ENCODE measurements at regions not wholly inside any gene's neighbourhood (a gene's known extent, or its start where the extent isn't known, plus 50 kb on each side); places are given as distances from the start of the nearest gene placed in this dataset.

DNA sequence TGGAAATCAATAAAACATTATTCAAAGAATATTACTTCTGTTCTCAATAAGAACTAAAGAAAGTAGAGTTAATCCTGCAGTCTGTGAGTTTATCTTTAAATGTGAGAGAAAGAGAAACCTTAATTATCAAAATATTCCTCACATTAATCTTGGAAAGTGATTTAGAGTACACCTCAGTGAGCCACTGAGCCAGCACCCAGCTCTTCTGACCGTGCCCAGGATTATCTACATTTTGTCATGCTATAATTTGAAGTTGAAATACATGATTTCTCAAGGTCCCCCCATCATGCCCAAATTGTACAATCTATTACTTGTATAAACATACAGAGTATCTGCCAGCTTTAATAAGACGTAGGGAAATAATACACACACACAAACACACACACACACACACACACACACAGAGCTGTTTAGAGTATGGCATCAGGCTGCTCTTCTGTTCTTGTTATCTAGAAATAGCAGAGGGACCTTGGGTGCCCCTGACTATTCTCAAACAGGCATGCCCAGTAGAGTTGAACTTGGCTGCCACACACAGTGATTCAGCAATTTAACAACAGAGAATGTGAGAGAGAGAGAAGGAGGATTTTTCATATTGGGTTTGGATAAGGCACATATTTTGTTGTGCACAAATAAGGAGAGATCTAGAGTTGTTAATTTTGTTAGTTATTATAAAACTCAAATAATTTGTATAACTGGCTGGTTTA lies 74.4 kb downstream of the P2RY1 start:
- TF ChIP-seq, protein P1, sequence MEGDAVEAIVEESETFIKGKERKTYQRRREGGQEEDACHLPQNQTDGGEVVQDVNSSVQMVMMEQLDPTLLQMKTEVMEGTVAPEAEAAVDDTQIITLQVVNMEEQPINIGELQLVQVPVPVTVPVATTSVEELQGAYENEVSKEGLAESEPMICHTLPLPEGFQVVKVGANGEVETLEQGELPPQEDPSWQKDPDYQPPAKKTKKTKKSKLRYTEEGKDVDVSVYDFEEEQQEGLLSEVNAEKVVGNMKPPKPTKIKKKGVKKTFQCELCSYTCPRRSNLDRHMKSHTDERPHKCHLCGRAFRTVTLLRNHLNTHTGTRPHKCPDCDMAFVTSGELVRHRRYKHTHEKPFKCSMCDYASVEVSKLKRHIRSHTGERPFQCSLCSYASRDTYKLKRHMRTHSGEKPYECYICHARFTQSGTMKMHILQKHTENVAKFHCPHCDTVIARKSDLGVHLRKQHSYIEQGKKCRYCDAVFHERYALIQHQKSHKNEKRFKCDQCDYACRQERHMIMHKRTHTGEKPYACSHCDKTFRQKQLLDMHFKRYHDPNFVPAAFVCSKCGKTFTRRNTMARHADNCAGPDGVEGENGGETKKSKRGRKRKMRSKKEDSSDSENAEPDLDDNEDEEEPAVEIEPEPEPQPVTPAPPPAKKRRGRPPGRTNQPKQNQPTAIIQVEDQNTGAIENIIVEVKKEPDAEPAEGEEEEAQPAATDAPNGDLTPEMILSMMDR (conservative IDR thresholded peaks at IDR 0.05; ENCODE audit: low read length), result no peak
- no peak for TF ChIP-seq EZH2phosphoT487 (IDR thresholded peaks at IDR 0.05; ENCODE audit: borderline replicate concordance, low read depth, low read length)

All from OCI-LY7 (cell line).